GM23338 (cell line): ENCODE measurements at regions not wholly inside any gene's neighbourhood (a gene's known extent, or its start where the extent isn't known, plus 50 kb on each side); places are given as distances from the start of the nearest gene placed in this dataset.

Experiments used
- ATAC-seq: fragments of 200-7000 bp; cut with Tn5 transposase; 3 replicates; pipeline ENCODE4 v1.9.1; 2020
- DNase-seq: peaks from one replicate; pipeline ENCODE4 v3.0.0-alpha.2; 2015; ENCODE audit warnings: low spot score
- H2AFZ ChIP-seq: fragments of 200-600 bp; sonication (generic); 2 replicates; pipeline ENCODE4 v1.8.0; 2016; ENCODE audit warnings: antibody characterized with exemption, mild to moderate bottlenecking, moderate library complexity
- H3F3A ChIP-seq: fragments of 200-600 bp; sonication (generic); replicated peaks from 2 replicates; pipeline ENCODE4 v1.8.0; 2017; ENCODE audit warnings: antibody characterized with exemption, mixed run types, low read depth
- H3K27ac ChIP-seq: fragments of 200-600 bp; sonication (generic); 2 replicates; pipeline ENCODE4 v1.6.1; 2016; ENCODE audit warnings: low read depth
- H3K27me3 ChIP-seq: fragments of 200-600 bp; sonication (generic); 2 replicates; pipeline ENCODE4 v1.8.0; 2016; ENCODE audit warnings: mild to moderate bottlenecking, mixed run types, moderate library complexity; ENCODE audit not compliant: insufficient read depth
- H3K36me3 ChIP-seq: fragments of 200-600 bp; sonication (generic); 2 replicates; pipeline ENCODE4 v1.8.0; 2016; ENCODE audit warnings: mild to moderate bottlenecking; ENCODE audit not compliant: insufficient read depth
- H3K4me1 ChIP-seq: fragments of 200-600 bp; sonication (generic); 2 replicates; pipeline ENCODE4 v1.8.0; 2016; ENCODE audit warnings: mild to moderate bottlenecking, moderate library complexity; ENCODE audit not compliant: insufficient read depth
- H3K4me2 ChIP-seq: fragments of 200-600 bp; sonication (generic); 2 replicates; pipeline ENCODE4 v1.7.1; 2017; ENCODE audit warnings: mixed run types
- H3K4me3 ChIP-seq: fragments of 200-600 bp; sonication (generic); 2 replicates; pipeline ENCODE4 v1.6.1; 2016; ENCODE audit warnings: mixed run types
- H3K79me2 ChIP-seq: fragments of 200-600 bp; sonication (generic); replicated peaks from 2 replicates; pipeline ENCODE4 v1.8.0; 2017; ENCODE audit warnings: mild to moderate bottlenecking; ENCODE audit not compliant: insufficient read depth
- H3K9me2 ChIP-seq: fragments of 200-600 bp; sonication (generic); 2 replicates; pipeline ENCODE4 v1.8.0; 2017; ENCODE audit not compliant: insufficient read depth
- H4K20me1 ChIP-seq: fragments of 200-600 bp; sonication (generic); replicated peaks from 2 replicates; pipeline ENCODE4 v1.8.0; 2017; ENCODE audit warnings: mild to moderate bottlenecking; ENCODE audit not compliant: insufficient read depth
- H3K27ac Mint-ChIP-seq: 2 replicates; pipeline ENCODE4 v1.8.0; 2020; ENCODE audit warnings: inconsistent platforms, mild to moderate bottlenecking, moderate library complexity, mixed read lengths
- H3K27me3 Mint-ChIP-seq: 3 replicates; pipeline ENCODE4 v1.8.0; 2022; ENCODE audit warnings: low read depth, mild to moderate bottlenecking, moderate library complexity, mixed read lengths, inconsistent platforms; ENCODE audit not compliant: insufficient read depth, poor library complexity
- H3K36me3 Mint-ChIP-seq: 3 replicates; pipeline ENCODE4 v1.8.0; 2021; ENCODE audit warnings: low read depth, mild to moderate bottlenecking, inconsistent platforms, moderate library complexity, mixed read lengths
- H3K4me1 Mint-ChIP-seq: 3 replicates; pipeline ENCODE4 v1.8.0; 2020; ENCODE audit warnings: mild to moderate bottlenecking, inconsistent platforms, mixed read lengths
- H3K4me3 Mint-ChIP-seq: 3 replicates; pipeline ENCODE4 v1.8.0; 2021; ENCODE audit warnings: moderate library complexity, mild to moderate bottlenecking, inconsistent platforms, mixed read lengths
- H3K9me3 Mint-ChIP-seq: 3 replicates; pipeline ENCODE4 v1.8.0; 2020; ENCODE audit warnings: moderate library complexity, mild to moderate bottlenecking, inconsistent platforms, mixed read lengths
- CREB1 ChIP-seq: fragments of 250-450 bp; sonication (Bioruptor Pico); IDR thresholded peaks from 2 replicates; pipeline ENCODE4 v1.5.0; 2020; ENCODE audit warnings: low read depth, mild to moderate bottlenecking, moderate library complexity
- EZH2 ChIP-seq: fragments of 200-600 bp; sonication (generic); IDR thresholded peaks from one replicate; pipeline ENCODE4 v1.8.0; 2017; ENCODE audit warnings: antibody characterized with exemption, mild to moderate bottlenecking, low read depth; ENCODE audit not compliant: unreplicated experiment
- EZH2phosphoT487 ChIP-seq: fragments of 200-600 bp; sonication (generic); IDR thresholded peaks from one replicate; pipeline ENCODE4 v1.8.1; 2018; ENCODE audit warnings: antibody characterized with exemption; ENCODE audit not compliant: unreplicated experiment
- JUNB ChIP-seq: IDR thresholded peaks from one replicate; pipeline ENCODE4 v1.6.1; 2016; ENCODE audit warnings: antibody characterized with exemption; ENCODE audit not compliant: unreplicated experiment
- NANOG ChIP-seq: IDR thresholded peaks from 2 replicates; pipeline ENCODE4 v1.6.1; 2016; ENCODE audit warnings: antibody characterized with exemption, borderline replicate concordance
- POLR2AphosphoS5 ChIP-seq: IDR thresholded peaks from 2 replicates; pipeline ENCODE4 v1.6.1; 2016; ENCODE audit warnings: antibody characterized with exemption, low read depth
- STAT1 ChIP-seq: IDR thresholded peaks from one replicate; pipeline ENCODE4 v1.6.1; 2016; ENCODE audit warnings: antibody characterized with exemption; ENCODE audit not compliant: unreplicated experiment
- ZNF114 ChIP-seq: fragments of 250-450 bp; sonication (Bioruptor Pico); IDR thresholded peaks from 2 replicates; pipeline ENCODE4 v1.5.0; 2020; ENCODE audit warnings: mild to moderate bottlenecking, moderate library complexity
- ZNF331 ChIP-seq: fragments of 250-450 bp; sonication (Bioruptor Pico); IDR thresholded peaks from 2 replicates; pipeline ENCODE4 v1.5.0; 2020; ENCODE audit warnings: low read depth, mild to moderate bottlenecking, moderate library complexity
- TF ChIP-seq, protein P1 (sequence below), 2 experiments: fragments of 200-600 bp in 1 of 2; sonication (generic) in 1 of 2; conservative IDR thresholded peaks; 2 replicates each; pipeline versions ENCODE4 v1.5.1 to v1.6.1; 2016 to 2017; ENCODE audit warnings: antibody characterized with exemption in 2 of 2, low read depth in 2 of 2, mild to moderate bottlenecking in 2 of 2, moderate library complexity in 1 of 2
- TF ChIP-seq, protein P2 (sequence below): IDR thresholded peaks from 2 replicates; pipeline ENCODE4 v1.6.1; 2016; ENCODE audit warnings: antibody characterized with exemption
- TF ChIP-seq, protein P3 (sequence below): IDR thresholded peaks from one replicate; pipeline ENCODE4 v1.6.1; 2018; ENCODE audit warnings: antibody characterized with exemption; ENCODE audit not compliant: unreplicated experiment
- TF ChIP-seq, protein P4 (sequence below): fragments of 250-450 bp; sonication (Bioruptor Pico); IDR thresholded peaks from 2 replicates; pipeline ENCODE4 v1.5.0; 2020; ENCODE audit warnings: mild to moderate bottlenecking, moderate library complexity

DNA sequence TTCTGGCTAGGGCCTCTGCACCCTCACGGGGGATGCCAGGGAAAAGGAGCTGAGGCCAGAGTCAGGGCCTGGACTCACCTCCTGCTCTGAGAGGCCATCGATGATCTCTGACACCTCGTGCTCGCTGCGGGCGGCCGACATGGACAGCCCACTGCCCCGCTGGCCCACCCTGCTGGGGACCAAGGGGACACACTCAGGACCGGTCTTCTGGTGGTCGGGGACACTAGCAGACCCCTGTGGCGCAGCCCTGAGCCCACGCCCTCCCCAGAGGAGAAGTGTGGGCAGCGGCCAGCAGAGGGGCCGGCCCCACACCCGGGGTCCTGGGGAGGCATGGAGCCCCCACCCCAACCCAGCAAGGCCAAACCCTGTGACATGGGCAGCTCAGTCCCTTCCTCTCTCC, 134.6 kb downstream of the RFLNA start:
- DNase-seq: no peak
- no peak for ATAC-seq
- no peak overlapping the region for H3K4me3 Mint-ChIP-seq
- Histone ChIP-seq H3F3A (peaks cover 7% of the 10 kb centered on the region), H3K27ac (no peak overlapping the region), H2AFZ (no peak overlapping the region), H3K4me3 (no peak overlapping the region), H3K9me2 (no peaks in the 10 kb centered on the region), H3K36me3 (peaks cover 9% of the 10 kb centered on the region), H3K79me2 (peaks cover 6% of the 10 kb centered on the region), H3K27me3 (no peaks in the 10 kb centered on the region), H3K4me2 (no peak overlapping the region), H4K20me1 (peaks cover 10% of the 10 kb centered on the region), H3K4me1 (peaks cover 8% of the 10 kb centered on the region)
- no peaks in the 10 kb centered on the region for H3K9me3 Mint-ChIP-seq
- H3K4me1 Mint-ChIP-seq: peaks cover 14% of the 10 kb centered on the region
- H3K27me3 Mint-ChIP-seq: peaks cover 4% of the 10 kb centered on the region
- TF ChIP-seq ZNF331 (no peak), NANOG (no peak), EZH2phosphoT487 (no peak), EZH2 (no peak), STAT1 (no peak), ZNF114 (no peak), CREB1 (no peak), POLR2AphosphoS5 (no peak), JUNB (no peak)
- TF ChIP-seq, protein P1, sequence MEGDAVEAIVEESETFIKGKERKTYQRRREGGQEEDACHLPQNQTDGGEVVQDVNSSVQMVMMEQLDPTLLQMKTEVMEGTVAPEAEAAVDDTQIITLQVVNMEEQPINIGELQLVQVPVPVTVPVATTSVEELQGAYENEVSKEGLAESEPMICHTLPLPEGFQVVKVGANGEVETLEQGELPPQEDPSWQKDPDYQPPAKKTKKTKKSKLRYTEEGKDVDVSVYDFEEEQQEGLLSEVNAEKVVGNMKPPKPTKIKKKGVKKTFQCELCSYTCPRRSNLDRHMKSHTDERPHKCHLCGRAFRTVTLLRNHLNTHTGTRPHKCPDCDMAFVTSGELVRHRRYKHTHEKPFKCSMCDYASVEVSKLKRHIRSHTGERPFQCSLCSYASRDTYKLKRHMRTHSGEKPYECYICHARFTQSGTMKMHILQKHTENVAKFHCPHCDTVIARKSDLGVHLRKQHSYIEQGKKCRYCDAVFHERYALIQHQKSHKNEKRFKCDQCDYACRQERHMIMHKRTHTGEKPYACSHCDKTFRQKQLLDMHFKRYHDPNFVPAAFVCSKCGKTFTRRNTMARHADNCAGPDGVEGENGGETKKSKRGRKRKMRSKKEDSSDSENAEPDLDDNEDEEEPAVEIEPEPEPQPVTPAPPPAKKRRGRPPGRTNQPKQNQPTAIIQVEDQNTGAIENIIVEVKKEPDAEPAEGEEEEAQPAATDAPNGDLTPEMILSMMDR (conservative IDR thresholded peaks at IDR 0.05; ENCODE audit: low read depth in 2 of 2): no peak
- TF ChIP-seq, protein P2, sequence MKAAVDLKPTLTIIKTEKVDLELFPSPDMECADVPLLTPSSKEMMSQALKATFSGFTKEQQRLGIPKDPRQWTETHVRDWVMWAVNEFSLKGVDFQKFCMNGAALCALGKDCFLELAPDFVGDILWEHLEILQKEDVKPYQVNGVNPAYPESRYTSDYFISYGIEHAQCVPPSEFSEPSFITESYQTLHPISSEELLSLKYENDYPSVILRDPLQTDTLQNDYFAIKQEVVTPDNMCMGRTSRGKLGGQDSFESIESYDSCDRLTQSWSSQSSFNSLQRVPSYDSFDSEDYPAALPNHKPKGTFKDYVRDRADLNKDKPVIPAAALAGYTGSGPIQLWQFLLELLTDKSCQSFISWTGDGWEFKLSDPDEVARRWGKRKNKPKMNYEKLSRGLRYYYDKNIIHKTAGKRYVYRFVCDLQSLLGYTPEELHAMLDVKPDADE: no peak
- TF ChIP-seq, protein P3, sequence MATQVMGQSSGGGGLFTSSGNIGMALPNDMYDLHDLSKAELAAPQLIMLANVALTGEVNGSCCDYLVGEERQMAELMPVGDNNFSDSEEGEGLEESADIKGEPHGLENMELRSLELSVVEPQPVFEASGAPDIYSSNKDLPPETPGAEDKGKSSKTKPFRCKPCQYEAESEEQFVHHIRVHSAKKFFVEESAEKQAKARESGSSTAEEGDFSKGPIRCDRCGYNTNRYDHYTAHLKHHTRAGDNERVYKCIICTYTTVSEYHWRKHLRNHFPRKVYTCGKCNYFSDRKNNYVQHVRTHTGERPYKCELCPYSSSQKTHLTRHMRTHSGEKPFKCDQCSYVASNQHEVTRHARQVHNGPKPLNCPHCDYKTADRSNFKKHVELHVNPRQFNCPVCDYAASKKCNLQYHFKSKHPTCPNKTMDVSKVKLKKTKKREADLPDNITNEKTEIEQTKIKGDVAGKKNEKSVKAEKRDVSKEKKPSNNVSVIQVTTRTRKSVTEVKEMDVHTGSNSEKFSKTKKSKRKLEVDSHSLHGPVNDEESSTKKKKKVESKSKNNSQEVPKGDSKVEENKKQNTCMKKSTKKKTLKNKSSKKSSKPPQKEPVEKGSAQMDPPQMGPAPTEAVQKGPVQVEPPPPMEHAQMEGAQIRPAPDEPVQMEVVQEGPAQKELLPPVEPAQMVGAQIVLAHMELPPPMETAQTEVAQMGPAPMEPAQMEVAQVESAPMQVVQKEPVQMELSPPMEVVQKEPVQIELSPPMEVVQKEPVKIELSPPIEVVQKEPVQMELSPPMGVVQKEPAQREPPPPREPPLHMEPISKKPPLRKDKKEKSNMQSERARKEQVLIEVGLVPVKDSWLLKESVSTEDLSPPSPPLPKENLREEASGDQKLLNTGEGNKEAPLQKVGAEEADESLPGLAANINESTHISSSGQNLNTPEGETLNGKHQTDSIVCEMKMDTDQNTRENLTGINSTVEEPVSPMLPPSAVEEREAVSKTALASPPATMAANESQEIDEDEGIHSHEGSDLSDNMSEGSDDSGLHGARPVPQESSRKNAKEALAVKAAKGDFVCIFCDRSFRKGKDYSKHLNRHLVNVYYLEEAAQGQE: no peak
- TF ChIP-seq, protein P4, sequence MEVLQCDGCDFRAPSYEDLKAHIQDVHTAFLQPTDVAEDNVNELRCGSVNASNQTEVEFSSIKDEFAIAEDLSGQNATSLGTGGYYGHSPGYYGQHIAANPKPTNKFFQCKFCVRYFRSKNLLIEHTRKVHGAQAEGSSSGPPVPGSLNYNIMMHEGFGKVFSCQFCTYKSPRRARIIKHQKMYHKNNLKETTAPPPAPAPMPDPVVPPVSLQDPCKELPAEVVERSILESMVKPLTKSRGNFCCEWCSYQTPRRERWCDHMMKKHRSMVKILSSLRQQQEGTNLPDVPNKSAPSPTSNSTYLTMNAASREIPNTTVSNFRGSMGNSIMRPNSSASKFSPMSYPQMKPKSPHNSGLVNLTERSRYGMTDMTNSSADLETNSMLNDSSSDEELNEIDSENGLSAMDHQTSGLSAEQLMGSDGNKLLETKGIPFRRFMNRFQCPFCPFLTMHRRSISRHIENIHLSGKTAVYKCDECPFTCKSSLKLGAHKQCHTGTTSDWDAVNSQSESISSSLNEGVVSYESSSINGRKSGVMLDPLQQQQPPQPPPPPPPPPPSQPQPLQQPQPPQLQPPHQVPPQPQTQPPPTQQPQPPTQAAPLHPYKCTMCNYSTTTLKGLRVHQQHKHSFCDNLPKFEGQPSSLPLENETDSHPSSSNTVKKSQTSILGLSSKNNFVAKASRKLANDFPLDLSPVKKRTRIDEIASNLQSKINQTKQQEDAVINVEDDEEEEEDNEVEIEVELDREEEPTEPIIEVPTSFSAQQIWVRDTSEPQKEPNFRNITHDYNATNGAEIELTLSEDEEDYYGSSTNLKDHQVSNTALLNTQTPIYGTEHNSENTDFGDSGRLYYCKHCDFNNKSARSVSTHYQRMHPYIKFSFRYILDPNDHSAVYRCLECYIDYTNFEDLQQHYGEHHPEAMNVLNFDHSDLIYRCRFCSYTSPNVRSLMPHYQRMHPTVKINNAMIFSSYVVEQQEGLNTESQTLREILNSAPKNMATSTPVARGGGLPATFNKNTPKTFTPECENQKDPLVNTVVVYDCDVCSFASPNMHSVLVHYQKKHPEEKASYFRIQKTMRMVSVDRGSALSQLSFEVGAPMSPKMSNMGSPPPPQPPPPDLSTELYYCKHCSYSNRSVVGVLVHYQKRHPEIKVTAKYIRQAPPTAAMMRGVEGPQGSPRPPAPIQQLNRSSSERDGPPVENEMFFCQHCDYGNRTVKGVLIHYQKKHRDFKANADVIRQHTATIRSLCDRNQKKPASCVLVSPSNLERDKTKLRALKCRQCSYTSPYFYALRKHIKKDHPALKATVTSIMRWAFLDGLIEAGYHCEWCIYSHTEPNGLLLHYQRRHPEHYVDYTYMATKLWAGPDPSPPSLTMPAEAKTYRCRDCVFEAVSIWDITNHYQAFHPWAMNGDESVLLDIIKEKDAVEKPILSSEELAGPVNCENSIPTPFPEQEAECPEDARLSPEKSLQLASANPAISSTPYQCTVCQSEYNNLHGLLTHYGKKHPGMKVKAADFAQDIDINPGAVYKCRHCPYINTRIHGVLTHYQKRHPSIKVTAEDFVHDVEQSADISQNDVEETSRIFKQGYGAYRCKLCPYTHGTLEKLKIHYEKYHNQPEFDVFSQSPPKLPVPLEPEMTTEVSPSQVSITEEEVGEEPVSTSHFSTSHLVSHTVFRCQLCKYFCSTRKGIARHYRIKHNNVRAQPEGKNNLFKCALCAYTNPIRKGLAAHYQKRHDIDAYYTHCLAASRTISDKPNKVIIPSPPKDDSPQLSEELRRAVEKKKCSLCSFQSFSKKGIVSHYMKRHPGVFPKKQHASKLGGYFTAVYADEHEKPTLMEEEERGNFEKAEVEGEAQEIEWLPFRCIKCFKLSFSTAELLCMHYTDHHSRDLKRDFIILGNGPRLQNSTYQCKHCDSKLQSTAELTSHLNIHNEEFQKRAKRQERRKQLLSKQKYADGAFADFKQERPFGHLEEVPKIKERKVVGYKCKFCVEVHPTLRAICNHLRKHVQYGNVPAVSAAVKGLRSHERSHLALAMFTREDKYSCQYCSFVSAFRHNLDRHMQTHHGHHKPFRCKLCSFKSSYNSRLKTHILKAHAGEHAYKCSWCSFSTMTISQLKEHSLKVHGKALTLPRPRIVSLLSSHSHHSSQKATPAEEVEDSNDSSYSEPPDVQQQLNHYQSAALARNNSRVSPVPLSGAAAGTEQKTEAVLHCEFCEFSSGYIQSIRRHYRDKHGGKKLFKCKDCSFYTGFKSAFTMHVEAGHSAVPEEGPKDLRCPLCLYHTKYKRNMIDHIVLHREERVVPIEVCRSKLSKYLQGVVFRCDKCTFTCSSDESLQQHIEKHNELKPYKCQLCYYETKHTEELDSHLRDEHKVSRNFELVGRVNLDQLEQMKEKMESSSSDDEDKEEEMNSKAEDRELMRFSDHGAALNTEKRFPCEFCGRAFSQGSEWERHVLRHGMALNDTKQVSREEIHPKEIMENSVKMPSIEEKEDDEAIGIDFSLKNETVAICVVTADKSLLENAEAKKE (CRISPR knock-in tag): no peak
- H3K27ac Mint-ChIP-seq: no peak overlapping the region
- peaks cover 55% of the 10 kb centered on the region for H3K36me3 Mint-ChIP-seq
